SHP77 treated with DMSO at 0.1 percent for 48 hours (cell line): ENCODE measurements at regions not wholly inside any gene's neighbourhood (a gene's known extent, or its start where the extent isn't known, plus 50 kb on each side); places are given as distances from the start of the nearest gene placed in this dataset.
"Not testable (repeated sequence)": the region's sequence is repeated elsewhere in the genome, so short reads cannot be mapped to it uniquely, and the experiment has no call there.

Source experiments
- DNase-seq: peaks from one replicate; lab custom pipeline; 2025; lab: John Stamatoyannopoulos, UW

GRCh38 chr3:81364411-81364810, 397.0 kb downstream of the GBE1 start:
- DNase-seq: no peak

GRCh38 chr3:81363816-81364215, 397.6 kb downstream of the GBE1 start:
- DNase-seq: no peak

GRCh38 chr3:81354119-81354518, 407.3 kb downstream of the GBE1 start:
- no peak for DNase-seq

GRCh38 chr3:81352867-81353266, 408.6 kb downstream of the GBE1 start:
- peak; percentile 29 for DNase-seq

- DNase-seq: no peak
Measured at GRCh38 chr3:81349816-81350340, 411.6 kb downstream of the GBE1 start.

- no peak for DNase-seq
Measured at GRCh38 chr3:81339040-81339845, 422.2 kb downstream of the GBE1 start.

- DNase-seq: no peak
Measured at GRCh38 chr3:81336470-81336869, 425.0 kb downstream of the GBE1 start.

GRCh38 chr3:81329835-81330234, 431.6 kb downstream of the GBE1 start:
- not testable (repeated sequence) for DNase-seq

- no peak for DNase-seq
Measured at GRCh38 chr3:81326245-81326644, 435.2 kb downstream of the GBE1 start.

GRCh38 chr3:81320862-81321261, 440.6 kb downstream of the GBE1 start:
- DNase-seq: no peak

- no peak for DNase-seq
Measured at GRCh38 chr3:81315030-81315429, 446.4 kb downstream of the GBE1 start.

- DNase-seq: no peak
Measured at GRCh38 chr3:81311321-81311720, 450.1 kb downstream of the GBE1 start.

- DNase-seq: no peak
Measured at GRCh38 chr3:81308306-81308705, 453.1 kb downstream of the GBE1 start.

- no peak for DNase-seq
Measured at GRCh38 chr3:81307221-81307620, 454.2 kb downstream of the GBE1 start.

- no peak for DNase-seq
Measured at GRCh38 chr3:81303321-81303720, 458.1 kb downstream of the GBE1 start.

- peak; percentile 20 for DNase-seq
Measured at GRCh38 chr3:81302045-81302444, 459.4 kb downstream of the GBE1 start.

GRCh38 chr3:81301230-81301629, 460.2 kb downstream of the GBE1 start:
- no peak for DNase-seq

- DNase-seq: no peak
Measured at GRCh38 chr3:81300324-81300927, 461.0 kb downstream of the GBE1 start.

- DNase-seq: no peak
Measured at GRCh38 chr3:81299481-81299880, 462.0 kb downstream of the GBE1 start.

GRCh38 chr3:81295906-81296577, 465.4 kb downstream of the GBE1 start:
- no peak for DNase-seq

- no peak for DNase-seq
Measured at GRCh38 chr3:81293156-81293555, 468.3 kb downstream of the GBE1 start.

GRCh38 chr3:81291586-81291985, 469.9 kb downstream of the GBE1 start:
- no peak for DNase-seq

- no peak for DNase-seq
Measured at GRCh38 chr3:81289676-81290075, 471.8 kb downstream of the GBE1 start.
